HG03095 (cell line): ENCODE measurements at regions not wholly inside any gene's neighbourhood (a gene's known extent, or its start where the extent isn't known, plus 50 kb on each side); places are given as distances from the start of the nearest gene placed in this dataset.
"Not testable (repeated sequence)": the region's sequence is repeated elsewhere in the genome, so short reads cannot be mapped to it uniquely, and the experiment has no call there.

ENCODE experiments used
- ATAC-seq: cut with Tn5 transposase; IDR thresholded peaks from one replicate; pipeline ENCODE4 v1.9.1; 2021; ENCODE audit warnings: moderate library complexity; ENCODE audit not compliant: unreplicated experiment

GRCh38 chr11:112670806-112671570 is 290.2 kb upstream of the NCAM1 start:
- no peak for ATAC-seq

- not testable (repeated sequence) for ATAC-seq
Measured at GRCh38 chr11:112673401-112673800, 287.8 kb upstream of the NCAM1 start.

GRCh38 chr11:112685111-112685510 is 276.1 kb upstream of the NCAM1 start:
- no peak for ATAC-seq

GRCh38 chr11:112689851-112690250 is 271.4 kb upstream of the NCAM1 start:
- no peak for ATAC-seq

- ATAC-seq = no peak
Measured at GRCh38 chr11:112693781-112694180, 267.4 kb upstream of the NCAM1 start.

- no peak for ATAC-seq
Measured at GRCh38 chr11:112694245-112694644, 267.0 kb upstream of the NCAM1 start.

GRCh38 chr11:112694813-112695212 is 266.4 kb upstream of the NCAM1 start:
- ATAC-seq = no peak

GRCh38 chr11:112697391-112698178 is 263.6 kb upstream of the NCAM1 start:
- ATAC-seq = no peak

GRCh38 chr11:112705148-112705547 is 256.1 kb upstream of the NCAM1 start:
- no peak for ATAC-seq

GRCh38 chr11:112706863-112707262 is 254.4 kb upstream of the NCAM1 start:
- no peak for ATAC-seq

GRCh38 chr11:112714340-112714739 is 246.9 kb upstream of the NCAM1 start:
- ATAC-seq = not testable (repeated sequence)

GRCh38 chr11:112715056-112715455 is 246.2 kb upstream of the NCAM1 start:
- no peak for ATAC-seq

- no peak for ATAC-seq
Measured at GRCh38 chr11:112718483-112718882, 242.7 kb upstream of the NCAM1 start.

- ATAC-seq = no peak
Measured at GRCh38 chr11:112719736-112720525, 241.3 kb upstream of the NCAM1 start.

GRCh38 chr11:112722148-112722547 is 239.1 kb upstream of the NCAM1 start:
- ATAC-seq = no peak

GRCh38 chr11:112722876-112723275 is 238.3 kb upstream of the NCAM1 start:
- ATAC-seq = no peak

- ATAC-seq = no peak
Measured at GRCh38 chr11:112723676-112724495, 237.3 kb upstream of the NCAM1 start.

- no peak for ATAC-seq
Measured at GRCh38 chr11:112724496-112724790, 236.8 kb upstream of the NCAM1 start.

- no peak for ATAC-seq
Measured at GRCh38 chr11:112725636-112726035, 235.6 kb upstream of the NCAM1 start.

GRCh38 chr11:112727341-112727841 is 233.8 kb upstream of the NCAM1 start:
- no peak for ATAC-seq

GRCh38 chr11:112728288-112728687 is 232.9 kb upstream of the NCAM1 start:
- ATAC-seq = no peak
